Panc1 (cell line): ENCODE measurements at regions not wholly inside any gene's neighbourhood (a gene's known extent, or its start where the extent isn't known, plus 50 kb on each side); places are given as distances from the start of the nearest gene placed in this dataset.

Experiments
- ATAC-seq: fragments of 200-7000 bp; cut with Tn5 transposase; 2 replicates; pipeline ENCODE4 v1.9.1; 2020; ENCODE audit warnings: mild to moderate bottlenecking, moderate library complexity
- BruUV-seq: library from RNA; stranded (reverse); fragments of 400-500 nt; replicated peaks from 2 replicates; lab custom pipeline; 2021; lab: Mats Ljungman, UMichigan
- CTCF ChIA-PET: fragments of 300-600 bp; sonication (Branson Sonifier 250); formaldehyde crosslinking; loops from one replicate; lab custom pipeline; 2022; ENCODE audit warnings: antibody characterized with exemption; lab: Charles Lee
- POLR2A ChIA-PET: fragments of 300-600 bp; sonication (Branson Sonifier 250); formaldehyde crosslinking; loops from one replicate; lab custom pipeline; 2022; ENCODE audit warnings: antibody characterized with exemption; lab: Charles Lee
- DNase-seq: peaks from one replicate; pipeline ENCODE4 v3.0.0-alpha.2; 2010; ENCODE audit warnings: low read depth, low spot score
- H3K27ac ChIP-seq: 2 replicates; pipeline ENCODE4 v1.5.1; 2011; ENCODE audit warnings: mild to moderate bottlenecking, low read length, inconsistent platforms
- H3K27me3 ChIP-seq: fragments of 200-500 bp; sonication (Bioruptor generic); 2 replicates; pipeline ENCODE4 v1.6.0; 2014; ENCODE audit warnings: low read length, inconsistent platforms; ENCODE audit not compliant: control insufficient read depth, insufficient read depth
- H3K36me3 ChIP-seq: fragments of 200-500 bp; sonication (Bioruptor generic); 2 replicates; pipeline ENCODE4 v1.5.1; 2014; ENCODE audit warnings: inconsistent platforms, mild to moderate bottlenecking, low read length, moderate library complexity; ENCODE audit not compliant: control insufficient read depth, insufficient read depth
- H3K4me1 ChIP-seq: 2 replicates; pipeline ENCODE4 v1.5.1; 2011; ENCODE audit warnings: inconsistent platforms, mild to moderate bottlenecking, low read length, moderate library complexity; ENCODE audit not compliant: control insufficient read depth, insufficient read depth
- H3K4me3 ChIP-seq, 2 experiments: 2 replicates each; pipeline ENCODE4 v1.5.1; 2011 to 2012; ENCODE audit warnings: low read depth in 2 of 2, low read length in 2 of 2, mild to moderate bottlenecking in 2 of 2, inconsistent platforms in 1 of 2, moderate library complexity in 1 of 2
- H3K9me3 ChIP-seq: fragments of 200-500 bp; sonication (Bioruptor generic); 2 replicates; pipeline ENCODE4 v1.5.1; 2014; ENCODE audit warnings: low read depth, mild to moderate bottlenecking, inconsistent platforms, low read length, moderate library complexity; ENCODE audit not compliant: control insufficient read depth, insufficient read depth
- POLR2AphosphoS5 ChIP-seq: IDR thresholded peaks from 2 replicates; pipeline ENCODE4 v1.6.1; 2012; ENCODE audit warnings: mild to moderate bottlenecking, low read depth, low read length, moderate library complexity
- SIN3A ChIP-seq: IDR thresholded peaks from 2 replicates; pipeline ENCODE4 v1.6.1; 2012; ENCODE audit warnings: low read depth, mild to moderate bottlenecking, low read length, moderate library complexity, borderline replicate concordance; ENCODE audit not compliant: insufficient read depth
- TCF7L2 ChIP-seq: IDR thresholded peaks from 2 replicates; pipeline ENCODE4 v1.6.1; 2011; ENCODE audit warnings: mild to moderate bottlenecking, low read depth, low read length, inconsistent platforms
- in situ Hi-C: cut with HindIII; loops from 2 replicates; pipeline ENCODE4 v1.10.0; 2016; ENCODE audit warnings: low sequenced_read_pairs, low pct_unique_long_range_greater_than_20kb
- intact Hi-C: fragments of 100-400 bp; cut with micrococcal nuclease; formaldehyde crosslinking; loops from one replicate; pipeline ENCODE4 v1.10.0; 2022; ENCODE audit not compliant: unreplicated experiment
- TF ChIP-seq, protein P1 (sequence below), 2 experiments: IDR thresholded peaks; 2 replicates each; pipeline ENCODE4 v1.6.1; 2011 to 2012; ENCODE audit warnings: low read depth in 2 of 2, control low read depth in 1 of 2, low read length in 1 of 2, mild to moderate bottlenecking in 1 of 2, moderate library complexity in 1 of 2; ENCODE audit not compliant: insufficient read depth in 1 of 2
- TF ChIP-seq, protein P2 (sequence below): fragments of 450-650 bp; IDR thresholded peaks from 2 replicates; pipeline ENCODE4 v1.5.1; 2017; ENCODE audit warnings: mild to moderate bottlenecking

DNA sequence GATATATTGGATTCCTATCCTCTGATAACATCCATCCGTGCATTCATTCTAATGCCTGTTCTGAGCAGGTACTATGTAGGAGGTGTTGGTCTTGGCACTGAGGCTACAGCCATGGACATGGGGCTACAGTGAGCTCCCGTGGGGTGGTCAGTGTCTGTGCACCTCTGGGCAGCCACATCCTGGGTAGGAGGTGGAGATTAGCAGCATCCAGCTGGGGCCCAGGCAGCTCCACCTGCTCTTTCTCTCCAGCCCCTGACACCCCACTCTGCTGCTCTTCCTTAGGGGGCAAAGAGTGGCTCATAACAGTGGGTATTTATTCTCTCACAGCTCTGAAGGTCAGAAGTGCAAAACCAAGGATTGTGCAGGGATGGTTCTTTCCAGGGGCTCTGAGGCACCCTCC, 292.0 kb upstream of the SFSWAP start:
- in situ Hi-C loops, result no loop called here
- ATAC-seq (no peak), DNase-seq (no peak)
- intact Hi-C loops, result no loop called here
- TF ChIP-seq, protein P1, sequence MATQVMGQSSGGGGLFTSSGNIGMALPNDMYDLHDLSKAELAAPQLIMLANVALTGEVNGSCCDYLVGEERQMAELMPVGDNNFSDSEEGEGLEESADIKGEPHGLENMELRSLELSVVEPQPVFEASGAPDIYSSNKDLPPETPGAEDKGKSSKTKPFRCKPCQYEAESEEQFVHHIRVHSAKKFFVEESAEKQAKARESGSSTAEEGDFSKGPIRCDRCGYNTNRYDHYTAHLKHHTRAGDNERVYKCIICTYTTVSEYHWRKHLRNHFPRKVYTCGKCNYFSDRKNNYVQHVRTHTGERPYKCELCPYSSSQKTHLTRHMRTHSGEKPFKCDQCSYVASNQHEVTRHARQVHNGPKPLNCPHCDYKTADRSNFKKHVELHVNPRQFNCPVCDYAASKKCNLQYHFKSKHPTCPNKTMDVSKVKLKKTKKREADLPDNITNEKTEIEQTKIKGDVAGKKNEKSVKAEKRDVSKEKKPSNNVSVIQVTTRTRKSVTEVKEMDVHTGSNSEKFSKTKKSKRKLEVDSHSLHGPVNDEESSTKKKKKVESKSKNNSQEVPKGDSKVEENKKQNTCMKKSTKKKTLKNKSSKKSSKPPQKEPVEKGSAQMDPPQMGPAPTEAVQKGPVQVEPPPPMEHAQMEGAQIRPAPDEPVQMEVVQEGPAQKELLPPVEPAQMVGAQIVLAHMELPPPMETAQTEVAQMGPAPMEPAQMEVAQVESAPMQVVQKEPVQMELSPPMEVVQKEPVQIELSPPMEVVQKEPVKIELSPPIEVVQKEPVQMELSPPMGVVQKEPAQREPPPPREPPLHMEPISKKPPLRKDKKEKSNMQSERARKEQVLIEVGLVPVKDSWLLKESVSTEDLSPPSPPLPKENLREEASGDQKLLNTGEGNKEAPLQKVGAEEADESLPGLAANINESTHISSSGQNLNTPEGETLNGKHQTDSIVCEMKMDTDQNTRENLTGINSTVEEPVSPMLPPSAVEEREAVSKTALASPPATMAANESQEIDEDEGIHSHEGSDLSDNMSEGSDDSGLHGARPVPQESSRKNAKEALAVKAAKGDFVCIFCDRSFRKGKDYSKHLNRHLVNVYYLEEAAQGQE (IDR thresholded peaks at IDR 0.05; ENCODE audit: insufficient read depth in 1 of 2, low read depth in 2 of 2, low read length in 1 of 2), result no peak
- TF ChIP-seq, protein P2, sequence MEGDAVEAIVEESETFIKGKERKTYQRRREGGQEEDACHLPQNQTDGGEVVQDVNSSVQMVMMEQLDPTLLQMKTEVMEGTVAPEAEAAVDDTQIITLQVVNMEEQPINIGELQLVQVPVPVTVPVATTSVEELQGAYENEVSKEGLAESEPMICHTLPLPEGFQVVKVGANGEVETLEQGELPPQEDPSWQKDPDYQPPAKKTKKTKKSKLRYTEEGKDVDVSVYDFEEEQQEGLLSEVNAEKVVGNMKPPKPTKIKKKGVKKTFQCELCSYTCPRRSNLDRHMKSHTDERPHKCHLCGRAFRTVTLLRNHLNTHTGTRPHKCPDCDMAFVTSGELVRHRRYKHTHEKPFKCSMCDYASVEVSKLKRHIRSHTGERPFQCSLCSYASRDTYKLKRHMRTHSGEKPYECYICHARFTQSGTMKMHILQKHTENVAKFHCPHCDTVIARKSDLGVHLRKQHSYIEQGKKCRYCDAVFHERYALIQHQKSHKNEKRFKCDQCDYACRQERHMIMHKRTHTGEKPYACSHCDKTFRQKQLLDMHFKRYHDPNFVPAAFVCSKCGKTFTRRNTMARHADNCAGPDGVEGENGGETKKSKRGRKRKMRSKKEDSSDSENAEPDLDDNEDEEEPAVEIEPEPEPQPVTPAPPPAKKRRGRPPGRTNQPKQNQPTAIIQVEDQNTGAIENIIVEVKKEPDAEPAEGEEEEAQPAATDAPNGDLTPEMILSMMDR, result no peak
- TF ChIP-seq TCF7L2, result no peak
- no peak for TF ChIP-seq SIN3A
- no peak for TF ChIP-seq POLR2AphosphoS5
- POLR2A ChIA-PET, result no interaction called here
- CTCF ChIA-PET, result no interaction called here
- Histone ChIP-seq H3K9me3 (no peaks in the 10 kb centered on the region), H3K4me3 (no peak overlapping the region), H3K36me3 (no peaks in the 10 kb centered on the region), H3K4me1 (no peaks in the 10 kb centered on the region), H3K27me3 (peaks cover 2% of the 10 kb centered on the region; the same call in 1 of the 2 replicates), H3K27ac (no peak overlapping the region)
- no TSS peak for BruUV-seq

GRCh38 chr12:131420867-131421447, 289.9 kb upstream of the SFSWAP start:
- BruUV-seq, result no TSS peak
- ChIA-PET POLR2A (no interaction called here), CTCF (no interaction called here)
- no peak for DNase-seq
- no peaks in the 10 kb centered on the region for H3K36me3 ChIP-seq
- H3K9me3 ChIP-seq, result peaks cover 7% of the 10 kb centered on the region; the same call in 1 of the 2 replicates
- intact Hi-C loops (no loop called here), in situ Hi-C loops (no loop called here)
- H3K27me3 ChIP-seq, result no peaks in the 10 kb centered on the region; the same call in none of the 2 replicates
- no peaks in the 10 kb centered on the region for H3K4me1 ChIP-seq
- ATAC-seq, result no peak
- no peak overlapping the region for H3K27ac ChIP-seq
- no peak overlapping the region for H3K4me3 ChIP-seq
- TF ChIP-seq, protein P2, result no peak
- TF ChIP-seq, protein P1 (IDR thresholded peaks at IDR 0.05; ENCODE audit: insufficient read depth in 1 of 2, low read depth in 2 of 2, low read length in 1 of 2), result no peak
- TF ChIP-seq TCF7L2 (no peak), POLR2AphosphoS5 (no peak), SIN3A (no peak)
